ENCODE measurements at regions not wholly inside any gene's neighbourhood (a gene's known extent, or its start where the extent isn't known, plus 50 kb on each side); places are given as distances from the start of the nearest gene placed in this dataset.

DNA sequence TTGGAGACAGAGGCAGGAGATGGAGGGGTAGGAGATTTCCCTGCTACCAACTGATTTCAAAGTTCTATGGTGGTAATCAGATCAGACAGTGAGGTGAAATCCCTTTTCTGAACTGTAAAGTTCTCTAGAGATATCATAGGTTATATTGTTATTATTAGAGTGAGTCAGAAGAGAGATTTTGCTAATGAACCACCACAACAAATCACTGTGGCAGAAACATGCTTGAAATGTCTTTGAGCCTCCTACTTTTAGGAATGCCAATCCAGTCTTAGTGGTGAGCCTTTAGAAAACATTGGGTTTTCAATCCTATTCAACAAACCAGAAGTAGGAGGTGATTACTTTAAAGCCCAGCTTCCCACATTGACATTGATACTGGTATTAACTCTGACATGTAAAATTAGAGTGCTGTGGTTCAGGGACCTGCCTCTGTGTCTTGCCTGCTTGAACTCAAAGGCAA, 136.7 kb upstream of the CNR1 start:
- TF ChIP-seq, protein P1, sequence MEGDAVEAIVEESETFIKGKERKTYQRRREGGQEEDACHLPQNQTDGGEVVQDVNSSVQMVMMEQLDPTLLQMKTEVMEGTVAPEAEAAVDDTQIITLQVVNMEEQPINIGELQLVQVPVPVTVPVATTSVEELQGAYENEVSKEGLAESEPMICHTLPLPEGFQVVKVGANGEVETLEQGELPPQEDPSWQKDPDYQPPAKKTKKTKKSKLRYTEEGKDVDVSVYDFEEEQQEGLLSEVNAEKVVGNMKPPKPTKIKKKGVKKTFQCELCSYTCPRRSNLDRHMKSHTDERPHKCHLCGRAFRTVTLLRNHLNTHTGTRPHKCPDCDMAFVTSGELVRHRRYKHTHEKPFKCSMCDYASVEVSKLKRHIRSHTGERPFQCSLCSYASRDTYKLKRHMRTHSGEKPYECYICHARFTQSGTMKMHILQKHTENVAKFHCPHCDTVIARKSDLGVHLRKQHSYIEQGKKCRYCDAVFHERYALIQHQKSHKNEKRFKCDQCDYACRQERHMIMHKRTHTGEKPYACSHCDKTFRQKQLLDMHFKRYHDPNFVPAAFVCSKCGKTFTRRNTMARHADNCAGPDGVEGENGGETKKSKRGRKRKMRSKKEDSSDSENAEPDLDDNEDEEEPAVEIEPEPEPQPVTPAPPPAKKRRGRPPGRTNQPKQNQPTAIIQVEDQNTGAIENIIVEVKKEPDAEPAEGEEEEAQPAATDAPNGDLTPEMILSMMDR (IDR thresholded peaks at IDR 0.05; ENCODE audit: insufficient read depth, low read depth, low read length, missing control alignments), result no peak
- no peak for DNase-seq (ENCODE audit: low read depth)
- H3K4me3 ChIP-seq (ENCODE audit: low read length), result no peak overlapping the region

DNA sequence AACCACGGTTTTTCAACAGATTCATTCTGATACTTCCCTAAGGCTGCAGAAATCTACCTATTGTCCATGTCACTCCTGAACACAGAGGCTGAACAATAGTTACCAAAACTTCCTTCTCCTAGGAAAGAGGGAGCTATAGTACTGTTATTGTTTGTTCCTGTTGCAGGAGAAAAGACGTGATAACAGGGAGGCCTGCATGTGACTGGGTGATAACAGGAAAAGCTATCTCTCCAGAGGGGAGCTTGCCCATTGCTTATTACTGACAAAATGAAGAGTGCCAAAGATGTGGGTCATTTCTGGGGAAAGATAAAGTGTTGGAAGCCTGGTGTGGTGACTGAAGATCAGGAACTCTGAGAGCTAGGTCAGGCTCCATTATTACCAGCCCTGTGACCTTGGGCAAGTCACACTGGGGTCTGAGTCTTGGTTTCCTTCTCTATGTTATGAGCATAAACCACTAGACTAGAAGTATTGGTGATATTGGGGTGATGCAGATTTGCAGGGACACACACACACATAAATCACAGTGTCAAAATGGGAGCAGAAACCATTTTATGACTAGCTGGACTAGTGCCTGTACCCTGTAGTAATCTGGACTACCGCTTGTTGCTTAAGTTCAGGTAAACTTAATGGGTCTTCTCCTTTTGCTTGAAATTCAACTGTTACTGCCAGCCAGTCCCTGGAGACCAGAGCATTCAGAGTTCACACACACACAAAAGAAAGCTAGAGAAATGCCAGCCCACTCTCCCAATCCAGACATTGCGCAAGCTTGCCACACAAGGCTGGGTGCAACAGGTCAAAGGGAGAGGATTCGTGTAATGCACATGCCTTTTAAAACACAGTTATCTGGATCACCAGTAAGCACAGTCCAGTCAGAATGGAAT, 136.0 kb upstream of the CNR1 start:
- TF ChIP-seq, protein P1 (IDR thresholded peaks at IDR 0.05; ENCODE audit: insufficient read depth, low read depth, low read length, missing control alignments), result no peak
- no peak overlapping the region for H3K4me3 ChIP-seq (ENCODE audit: low read length)
- no peak for DNase-seq (ENCODE audit: low read depth)

DNA sequence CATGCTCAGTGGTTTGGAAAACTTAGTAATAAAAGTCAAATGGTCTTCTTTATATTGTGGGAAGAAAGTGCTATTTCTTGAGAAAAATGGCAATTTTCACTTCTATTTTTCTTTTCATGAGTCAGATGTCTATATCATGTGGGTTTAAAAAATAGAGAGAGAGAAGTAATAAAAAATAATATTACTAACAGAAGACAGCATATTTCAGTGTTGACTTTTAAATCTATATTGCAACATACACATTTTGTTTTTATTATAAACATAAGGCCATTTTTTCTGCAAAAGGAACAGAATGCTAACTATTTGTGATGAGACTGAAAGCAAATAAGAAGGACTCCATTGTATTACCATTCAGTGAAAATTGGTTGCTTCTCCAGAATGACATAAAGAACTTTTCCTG, 135.1 kb upstream of the CNR1 start:
- TF ChIP-seq, protein P1 (IDR thresholded peaks at IDR 0.05; ENCODE audit: insufficient read depth, low read depth, low read length, missing control alignments), result no peak
- H3K4me3 ChIP-seq (ENCODE audit: low read length), result no peak overlapping the region
- DNase-seq (ENCODE audit: low read depth), result no peak

DNA sequence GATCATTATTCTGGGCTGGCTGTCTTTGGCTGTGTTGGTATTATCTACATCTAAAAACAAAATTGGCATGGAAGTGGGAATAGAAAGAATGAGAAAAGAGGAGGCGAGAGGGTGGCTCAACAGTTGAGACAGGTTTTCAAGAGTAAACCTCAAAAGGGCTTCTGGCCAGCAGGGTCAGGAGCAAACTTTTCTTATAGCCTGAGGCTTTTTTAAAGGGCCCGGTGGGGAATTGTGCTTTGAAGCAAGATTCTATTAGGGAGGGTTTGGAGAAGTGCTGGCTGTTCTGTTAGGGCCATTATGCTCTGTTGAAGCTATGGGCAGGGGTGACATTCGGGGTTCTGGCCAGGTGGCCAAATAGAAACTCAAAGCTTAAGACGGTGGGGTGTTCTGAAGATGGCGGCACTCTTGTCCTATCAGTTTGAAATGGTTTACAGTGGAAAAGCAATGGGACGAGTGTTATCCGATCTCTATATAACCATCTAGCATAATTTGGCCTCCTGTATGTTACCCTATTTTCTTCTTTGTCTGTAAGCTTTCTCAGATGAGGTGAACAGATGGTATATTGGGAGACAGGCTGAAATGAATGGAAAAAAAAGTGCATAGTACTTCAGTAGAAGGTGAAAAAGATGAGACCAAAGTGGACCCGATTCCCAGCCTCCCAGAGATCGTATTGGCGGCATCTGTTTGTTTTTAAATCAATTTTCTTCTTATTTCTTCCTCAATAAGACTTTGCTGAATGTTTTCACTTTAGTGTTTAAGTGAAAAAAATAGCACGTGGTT, 132.1 kb upstream of the CNR1 start:
- no peak overlapping the region for H3K4me3 ChIP-seq (ENCODE audit: low read length)
- TF ChIP-seq, protein P1 (IDR thresholded peaks at IDR 0.05; ENCODE audit: insufficient read depth, low read depth, low read length, missing control alignments), result no peak
- DNase-seq (ENCODE audit: low read depth), result no peak

DNA sequence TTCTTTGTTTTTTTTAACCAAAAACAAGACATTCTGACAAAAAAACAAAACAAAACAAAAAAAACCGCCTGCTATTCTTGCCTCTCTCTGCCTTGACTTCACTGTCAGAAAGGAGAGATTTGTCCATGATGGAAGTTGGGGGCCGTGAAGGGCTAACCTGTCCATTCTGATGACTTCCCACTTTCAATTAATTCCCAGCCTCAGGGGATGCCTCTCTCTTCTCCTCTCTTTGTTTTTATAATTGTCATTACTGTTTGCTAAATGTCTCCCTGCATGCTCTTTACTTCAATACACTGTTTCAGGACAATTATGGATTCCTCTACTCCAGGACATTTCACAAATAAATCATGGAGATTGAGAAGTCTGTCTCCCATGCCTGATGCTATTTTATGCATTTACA, 130.5 kb upstream of the CNR1 start:
- TF ChIP-seq, protein P1 (IDR thresholded peaks at IDR 0.05; ENCODE audit: insufficient read depth, low read depth, low read length, missing control alignments), result no peak
- DNase-seq (ENCODE audit: low read depth), result no peak

DNA sequence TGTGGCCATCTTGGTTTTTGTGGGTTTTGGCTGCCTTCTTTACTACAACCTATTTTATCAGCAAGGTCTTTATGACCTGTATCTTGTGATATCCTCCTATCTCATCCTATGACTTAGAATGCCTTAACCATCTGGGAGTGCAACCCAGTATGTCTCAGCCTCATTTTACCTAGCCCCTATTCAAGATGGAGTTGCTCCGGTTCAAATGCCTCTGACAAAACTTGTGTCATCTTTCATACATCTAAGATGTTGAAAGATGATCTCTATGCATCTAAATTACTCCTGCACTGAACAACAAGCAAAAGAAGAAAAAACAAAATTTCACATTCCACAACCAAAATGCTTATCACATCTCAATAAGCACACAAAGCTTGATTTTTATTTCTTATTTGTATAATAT, 129.5 kb upstream of the CNR1 start:
- no peak overlapping the region for H3K4me3 ChIP-seq (ENCODE audit: low read length)
- no peak for DNase-seq (ENCODE audit: low read depth)
- TF ChIP-seq, protein P1 (IDR thresholded peaks at IDR 0.05; ENCODE audit: insufficient read depth, low read depth, low read length, missing control alignments), result no peak

More for the DNA sequence above, 130.5 kb upstream of the CNR1 start:
- no peak overlapping the region for H3K4me3 ChIP-seq (ENCODE audit: low read length)
